ENCODE measurements at regions not wholly inside any gene's neighbourhood (a gene's known extent, or its start where the extent isn't known, plus 50 kb on each side); places are given as distances from the start of the nearest gene placed in this dataset.
"Not testable (repeated sequence)": the region's sequence is repeated elsewhere in the genome, so short reads cannot be mapped to it uniquely, and the experiment has no call there.

- H3K27ac ChIP-seq, result no peak overlapping the region
- H3K9me3 ChIP-seq, result peaks cover 0 to 10% of the 10 kb centered on the region in 2 donors
- no peaks in the 10 kb centered on the region for H3K4me1 ChIP-seq
- TF ChIP-seq, protein P1, sequence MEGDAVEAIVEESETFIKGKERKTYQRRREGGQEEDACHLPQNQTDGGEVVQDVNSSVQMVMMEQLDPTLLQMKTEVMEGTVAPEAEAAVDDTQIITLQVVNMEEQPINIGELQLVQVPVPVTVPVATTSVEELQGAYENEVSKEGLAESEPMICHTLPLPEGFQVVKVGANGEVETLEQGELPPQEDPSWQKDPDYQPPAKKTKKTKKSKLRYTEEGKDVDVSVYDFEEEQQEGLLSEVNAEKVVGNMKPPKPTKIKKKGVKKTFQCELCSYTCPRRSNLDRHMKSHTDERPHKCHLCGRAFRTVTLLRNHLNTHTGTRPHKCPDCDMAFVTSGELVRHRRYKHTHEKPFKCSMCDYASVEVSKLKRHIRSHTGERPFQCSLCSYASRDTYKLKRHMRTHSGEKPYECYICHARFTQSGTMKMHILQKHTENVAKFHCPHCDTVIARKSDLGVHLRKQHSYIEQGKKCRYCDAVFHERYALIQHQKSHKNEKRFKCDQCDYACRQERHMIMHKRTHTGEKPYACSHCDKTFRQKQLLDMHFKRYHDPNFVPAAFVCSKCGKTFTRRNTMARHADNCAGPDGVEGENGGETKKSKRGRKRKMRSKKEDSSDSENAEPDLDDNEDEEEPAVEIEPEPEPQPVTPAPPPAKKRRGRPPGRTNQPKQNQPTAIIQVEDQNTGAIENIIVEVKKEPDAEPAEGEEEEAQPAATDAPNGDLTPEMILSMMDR (IDR thresholded peaks at IDR 0.05), result no peak
- DNase-seq (ENCODE audit: low spot score), result no peak
- H3K4me3 ChIP-seq, result no peak overlapping the region
- H3K27me3 ChIP-seq, result no peaks in the 10 kb centered on the region
- H3K36me3 ChIP-seq, result no peaks in the 10 kb centered on the region
Observed at GRCh38 chr5:98004463-98004862, 769.0 kb upstream of the RGMB start.

GRCh38 chr5:98016771-98017170 lies 756.7 kb upstream of the RGMB start:
- H3K27me3 ChIP-seq, result no peaks in the 10 kb centered on the region
- TF ChIP-seq, protein P1 (IDR thresholded peaks at IDR 0.05), result no peak
- H3K9me3 ChIP-seq, result no peaks in the 10 kb centered on the region
- no peak overlapping the region for H3K4me3 ChIP-seq
- DNase-seq (ENCODE audit: low spot score), result no peak
- no peak overlapping the region for H3K27ac ChIP-seq
- H3K4me1 ChIP-seq, result no peaks in the 10 kb centered on the region
- H3K36me3 ChIP-seq, result no peaks in the 10 kb centered on the region

GRCh38 chr5:98030273-98030672 lies 743.2 kb upstream of the RGMB start:
- H3K27ac ChIP-seq; H3K4me3 ChIP-seq; DNase-seq (ENCODE audit: low spot score); H3K9me3 ChIP-seq; H3K36me3 ChIP-seq; H3K27me3 ChIP-seq; H3K4me1 ChIP-seq: not testable (repeated sequence)

GRCh38 chr5:98031036-98031435 lies 742.4 kb upstream of the RGMB start:
- not testable (repeated sequence) for H3K27ac ChIP-seq; H3K27me3 ChIP-seq; H3K9me3 ChIP-seq; H3K4me3 ChIP-seq; H3K36me3 ChIP-seq; DNase-seq (ENCODE audit: low spot score); H3K4me1 ChIP-seq

DNA sequence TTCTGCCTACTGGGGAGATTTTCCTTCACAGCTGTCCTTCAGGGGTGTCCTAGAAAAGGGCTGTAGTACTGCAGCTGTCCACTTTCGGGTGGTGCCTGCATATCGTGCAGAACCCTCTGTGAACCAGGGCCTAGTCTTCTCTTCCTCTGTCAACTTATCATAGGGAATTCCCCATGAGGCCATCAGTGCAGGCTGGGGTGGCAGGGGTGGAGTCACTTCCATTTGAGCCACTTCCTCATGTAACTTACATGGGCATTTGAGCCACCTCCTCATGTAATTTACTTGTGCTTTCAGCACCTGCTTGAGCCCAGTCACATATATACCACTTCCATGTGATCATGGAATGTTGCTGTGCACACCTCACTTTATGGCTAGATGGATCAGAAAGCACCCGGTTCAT lies 742.0 kb upstream of the RGMB start:
- Histone ChIP-seq H3K36me3 (no peaks in the 10 kb centered on the region), H3K27me3 (no peaks in the 10 kb centered on the region), H3K9me3 (no peaks in the 10 kb centered on the region), H3K4me3 (no peak overlapping the region), H3K27ac (no peak overlapping the region), H3K4me1 (no peaks in the 10 kb centered on the region)
- TF ChIP-seq, protein P1 (IDR thresholded peaks at IDR 0.05), result no peak
- no peak for DNase-seq (ENCODE audit: low spot score)

DNA sequence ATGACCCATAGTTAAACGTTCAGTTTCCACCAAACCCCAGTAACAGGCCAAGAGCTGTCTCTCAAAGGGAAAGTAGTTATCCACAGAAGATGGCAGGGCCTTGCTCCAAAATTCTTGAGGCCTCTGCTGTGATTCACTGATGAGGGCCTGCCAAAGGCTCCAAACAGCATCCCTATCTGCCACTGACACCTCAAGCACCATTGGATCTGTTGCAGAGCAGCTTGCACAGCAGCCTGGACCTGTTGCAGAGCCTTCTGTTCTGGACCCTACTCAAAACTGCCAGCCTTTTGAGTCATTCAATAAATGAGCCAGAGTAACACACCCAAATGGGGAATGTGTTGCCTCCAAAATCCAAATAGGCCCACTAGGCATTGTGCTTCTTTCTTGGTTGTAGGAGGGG lies 741.5 kb upstream of the RGMB start:
- no peak for DNase-seq (ENCODE audit: low spot score)
- H3K36me3 ChIP-seq, result no peaks in the 10 kb centered on the region

GRCh38 chr5:98041661-98042060 lies 731.8 kb upstream of the RGMB start:
- Histone ChIP-seq H3K27me3 (no peaks in the 10 kb centered on the region), H3K27ac (no peak overlapping the region), H3K9me3 (no peaks in the 10 kb centered on the region), H3K36me3 (no peaks in the 10 kb centered on the region), H3K4me3 (no peak overlapping the region), H3K4me1 (no peaks in the 10 kb centered on the region)
- TF ChIP-seq, protein P1 (IDR thresholded peaks at IDR 0.05), result no peak
- DNase-seq (ENCODE audit: low spot score), result no peak

More for the DNA sequence above, 741.5 kb upstream of the RGMB start:
- no peaks in the 10 kb centered on the region for H3K9me3 ChIP-seq
- TF ChIP-seq, protein P1 (IDR thresholded peaks at IDR 0.05), result no peak
- H3K4me1 ChIP-seq, result no peaks in the 10 kb centered on the region
- H3K27me3 ChIP-seq, result no peaks in the 10 kb centered on the region
- no peak overlapping the region for H3K27ac ChIP-seq
- no peak overlapping the region for H3K4me3 ChIP-seq
